GM19463 (cell line): ENCODE measurements at regions not wholly inside any gene's neighbourhood (a gene's known extent, or its start where the extent isn't known, plus 50 kb on each side); places are given as distances from the start of the nearest gene placed in this dataset.
"Not testable (repeated sequence)": the region's sequence is repeated elsewhere in the genome, so short reads cannot be mapped to it uniquely, and the experiment has no call there.

Source experiments
- ATAC-seq: cut with Tn5 transposase; IDR thresholded peaks from one replicate; pipeline ENCODE4 v1.9.1; 2021; ENCODE audit warnings: mild to moderate bottlenecking, moderate library complexity; ENCODE audit not compliant: unreplicated experiment

DNA sequence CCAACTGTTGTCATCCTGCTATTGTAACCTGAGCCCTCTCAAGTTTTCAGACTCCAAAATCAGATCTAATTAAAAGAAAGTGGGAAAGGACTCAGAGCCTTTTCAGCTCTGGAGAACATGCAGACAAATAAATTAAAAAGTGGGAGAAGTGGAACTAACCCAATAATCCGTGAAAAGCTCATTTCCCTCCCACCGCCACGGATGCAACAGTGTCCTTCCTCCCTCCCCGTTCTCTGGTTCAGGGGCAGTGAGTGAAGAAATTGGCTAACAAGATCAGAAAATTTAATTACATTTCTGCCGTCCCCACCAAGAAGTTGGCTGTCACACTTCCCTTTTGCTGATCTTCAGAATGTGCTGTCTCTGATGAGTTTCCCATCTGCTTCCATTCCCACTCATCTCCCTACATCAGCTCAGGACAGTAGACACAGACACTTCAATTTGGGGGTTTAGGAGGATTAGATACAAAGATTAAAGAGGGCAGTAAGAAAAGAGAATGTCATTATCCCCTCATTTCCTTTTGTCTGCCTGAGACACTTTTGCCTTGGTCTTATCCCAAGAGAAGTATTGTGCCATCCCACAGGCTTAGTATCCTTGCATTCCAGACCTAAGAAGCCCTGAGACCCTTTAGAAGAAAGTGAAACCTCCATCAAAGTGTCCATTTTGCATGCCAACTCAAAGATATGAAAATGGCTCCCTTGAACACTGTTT lies 335.7 kb upstream of the PPP2R3A start:
- ATAC-seq: no peak

DNA sequence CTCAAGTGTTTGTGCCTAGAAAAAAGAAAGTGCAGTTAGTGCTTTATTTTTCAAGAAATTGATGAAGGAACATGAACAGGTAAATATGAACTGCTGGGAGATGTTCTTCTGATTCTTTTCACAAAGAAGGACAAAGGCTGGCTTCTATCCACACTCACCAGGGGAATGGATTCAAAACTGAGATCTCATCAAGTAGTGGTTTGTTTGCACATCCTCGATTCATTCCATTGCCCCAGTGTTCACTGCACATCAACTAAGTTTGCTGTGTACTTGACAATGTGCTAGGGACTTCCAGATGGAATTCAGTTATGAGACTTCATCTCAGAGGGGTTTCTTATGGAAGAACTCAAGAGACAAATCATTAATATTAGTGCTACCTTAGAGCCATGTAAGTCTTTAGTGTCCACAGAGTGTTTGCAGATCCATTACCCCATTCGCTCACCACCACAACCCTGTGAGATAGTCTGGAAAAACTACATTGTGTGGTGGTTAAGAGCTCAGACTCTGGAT lies 332.9 kb upstream of the PPP2R3A start:
- no peak for ATAC-seq

DNA sequence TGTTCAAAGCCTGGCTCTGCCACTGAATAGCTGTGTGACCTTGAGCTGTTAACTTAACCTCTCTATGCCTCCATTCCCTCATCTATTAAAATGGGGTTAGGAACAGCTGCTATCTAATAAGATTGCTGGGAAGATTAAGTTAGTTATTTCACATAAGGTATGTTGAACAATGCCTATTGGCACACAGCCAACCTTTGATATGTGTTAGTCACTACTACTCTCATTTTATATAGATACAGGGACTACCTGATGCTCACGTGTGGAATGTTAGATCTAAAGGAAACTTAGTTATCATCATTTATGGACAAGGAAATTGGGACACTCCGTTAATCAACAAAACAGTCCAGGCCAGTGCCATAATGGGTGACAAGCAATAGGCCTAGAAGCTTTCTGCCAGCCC lies 332.4 kb upstream of the PPP2R3A start:
- ATAC-seq: no peak

DNA sequence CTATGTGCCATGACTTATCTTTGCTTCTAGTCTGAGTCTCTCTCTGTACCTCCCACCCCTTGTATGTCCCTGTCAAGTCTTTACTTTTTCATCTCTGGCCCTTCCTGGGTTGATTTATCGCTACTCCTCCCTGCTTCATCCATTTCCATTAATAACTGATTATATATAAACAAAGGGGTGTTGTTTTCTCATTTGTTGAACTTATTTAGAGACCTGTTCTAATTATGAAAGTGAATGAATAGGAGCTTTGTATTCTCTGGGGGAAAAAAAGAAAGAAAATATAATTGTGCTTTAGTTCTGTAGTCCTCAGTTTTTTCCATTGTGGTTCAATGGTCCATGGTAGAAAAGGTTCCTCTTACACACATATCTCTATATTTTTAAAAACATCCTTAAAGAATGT lies 328.9 kb upstream of the PPP2R3A start:
- ATAC-seq: no peak

DNA sequence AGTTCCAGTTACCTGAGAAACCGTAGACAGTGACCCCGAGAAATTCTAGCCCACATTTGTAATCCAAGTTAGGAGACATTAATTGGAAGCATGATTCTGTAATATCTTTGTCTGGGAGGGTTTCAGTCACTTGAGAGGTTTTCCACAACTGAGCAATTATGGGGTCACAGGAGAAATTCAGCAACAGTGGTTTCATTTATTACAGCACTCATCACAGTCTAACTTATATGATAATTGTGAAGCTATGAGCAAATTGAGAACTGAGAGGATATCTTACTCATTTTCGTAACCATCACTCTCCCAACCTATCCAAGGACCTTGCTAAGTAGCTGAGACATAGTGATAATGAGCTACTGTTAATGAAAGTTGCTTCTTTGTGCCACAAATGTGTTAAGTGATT lies 328.5 kb upstream of the PPP2R3A start:
- ATAC-seq: no peak

DNA sequence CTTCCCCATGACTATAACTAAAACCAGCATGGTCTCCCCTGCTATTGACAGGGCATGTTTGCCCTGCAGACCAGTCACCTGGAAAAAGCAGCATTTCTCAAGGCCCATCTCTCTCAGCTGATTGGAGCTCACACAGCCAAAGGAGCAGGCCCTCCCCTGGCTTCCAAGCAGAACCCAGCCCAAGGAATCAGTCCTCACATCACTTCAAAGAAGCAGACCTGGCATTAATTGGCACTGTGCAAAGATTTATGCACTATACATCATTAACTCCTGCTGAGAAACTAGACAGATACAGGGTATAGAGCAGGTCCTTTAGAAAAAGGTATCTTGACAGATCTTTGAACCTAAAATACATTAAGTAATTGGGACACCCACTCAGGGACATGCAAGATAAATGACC lies 323.8 kb upstream of the PPP2R3A start:
- ATAC-seq: no peak

DNA sequence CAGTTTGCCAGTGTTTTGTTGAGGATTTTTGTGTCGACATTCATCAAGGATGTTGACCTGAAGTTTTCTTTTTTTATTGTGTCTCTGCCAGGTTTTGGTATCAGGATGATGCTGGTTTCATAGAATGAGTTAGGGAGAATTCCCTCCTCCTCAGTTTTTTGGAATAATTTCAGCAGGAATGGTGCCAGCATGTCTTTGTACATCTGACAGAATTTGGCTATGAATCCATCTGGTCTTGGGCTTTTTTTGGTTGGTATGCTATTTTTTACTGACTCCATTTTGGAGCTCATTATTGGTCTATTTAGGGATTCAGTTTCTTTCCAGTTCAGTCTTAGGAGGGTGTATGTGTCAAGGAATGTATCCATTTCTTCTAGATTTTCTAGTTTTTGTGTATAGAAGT lies 320.0 kb upstream of the PPP2R3A start:
- ATAC-seq: no peak

DNA sequence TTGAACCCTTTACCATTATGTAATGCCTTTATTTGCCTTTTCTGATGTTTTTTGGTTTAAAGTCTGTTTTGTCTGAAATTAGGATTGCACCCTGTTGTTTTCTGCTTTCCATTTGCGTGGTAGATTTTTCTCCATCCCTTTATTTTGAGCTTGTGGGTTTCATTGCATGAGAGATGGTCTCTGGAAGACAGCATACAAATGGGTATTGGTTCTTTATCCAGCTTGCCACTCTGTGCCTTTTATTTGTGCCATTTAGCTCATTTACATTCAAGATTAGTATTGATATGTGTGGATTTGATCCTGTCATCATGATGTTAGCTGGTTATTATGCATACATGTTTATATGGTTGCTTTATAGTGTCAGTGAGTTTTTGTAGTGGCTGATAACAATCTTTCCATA lies 318.7 kb upstream of the PPP2R3A start:
- no peak for ATAC-seq

DNA sequence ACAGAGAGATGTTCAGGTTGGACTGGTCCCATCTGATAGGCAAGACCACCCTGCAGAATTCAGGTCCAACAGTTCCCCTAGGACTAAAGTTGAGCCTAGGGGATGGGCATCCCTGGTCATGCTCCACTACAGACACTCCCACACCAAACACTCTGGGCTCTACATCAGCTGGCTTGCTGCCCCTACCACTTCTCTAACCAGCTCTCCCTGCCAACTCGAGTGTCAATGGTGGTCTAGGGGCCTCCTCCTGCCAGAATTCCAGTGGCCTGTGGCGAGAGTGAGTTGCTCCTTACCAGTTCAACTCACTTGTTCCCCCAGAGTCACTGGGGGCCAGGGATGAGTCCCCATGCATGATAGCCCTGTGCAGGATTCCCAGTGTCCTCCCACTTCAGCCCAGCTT lies 316.2 kb upstream of the PPP2R3A start:
- ATAC-seq: no peak

DNA sequence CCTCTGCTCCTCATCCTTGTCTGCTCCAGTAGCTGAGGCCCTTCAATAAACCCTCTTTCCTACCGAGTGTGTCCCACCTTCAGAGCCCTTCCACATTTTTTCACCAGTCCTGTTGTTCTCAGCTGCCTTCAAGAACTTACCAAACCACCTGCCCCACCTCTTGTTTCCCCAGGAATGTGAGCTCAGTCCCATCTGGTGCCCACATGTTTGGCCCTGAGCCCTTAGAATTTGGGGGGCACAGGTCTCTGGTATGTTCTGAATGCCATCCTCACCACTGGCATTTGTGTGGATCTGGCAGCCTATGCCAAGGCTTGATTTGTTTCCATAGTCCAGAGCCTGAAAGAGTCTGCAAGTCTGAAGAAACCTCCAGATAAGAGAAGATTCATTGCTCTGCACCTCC lies 315.2 kb upstream of the PPP2R3A start:
- ATAC-seq: no peak

DNA sequence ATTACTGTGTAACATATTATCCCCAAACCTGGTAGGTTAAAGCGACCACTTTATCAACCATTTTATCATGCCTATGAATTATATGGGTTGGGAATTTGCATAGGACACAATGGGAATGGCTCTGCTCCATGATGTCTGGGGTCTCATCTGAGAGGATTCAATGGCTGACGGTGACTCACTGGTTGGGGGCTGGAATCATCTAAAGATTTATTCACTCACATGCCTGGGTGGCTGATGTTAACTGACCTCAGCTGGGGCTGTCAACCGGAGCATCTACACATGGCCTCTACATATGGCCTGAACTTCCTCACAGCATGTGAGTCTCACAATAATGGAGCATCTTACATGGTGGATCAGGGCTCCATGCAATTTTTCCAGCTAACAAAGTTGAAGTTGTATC lies 313.1 kb upstream of the PPP2R3A start:
- no peak for ATAC-seq

DNA sequence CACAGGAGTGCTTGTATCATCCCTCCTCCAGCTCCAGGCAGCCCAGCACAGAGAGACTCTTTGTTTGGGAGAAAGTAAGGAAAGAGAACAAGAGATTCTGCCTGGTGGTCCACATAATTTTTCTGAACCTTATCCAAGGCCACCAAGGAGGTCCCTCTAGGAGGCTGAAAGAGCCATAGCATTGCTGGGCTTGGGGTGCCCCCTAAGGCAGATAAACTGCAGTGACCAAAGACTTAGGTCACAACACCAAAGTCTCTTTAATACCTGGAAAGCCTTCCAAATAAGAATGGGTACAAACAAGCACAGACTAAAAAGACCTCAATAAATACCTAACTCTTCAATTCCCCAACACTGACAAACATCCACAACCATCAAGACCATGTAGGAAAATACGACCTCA lies 310.2 kb upstream of the PPP2R3A start:
- no peak for ATAC-seq

DNA sequence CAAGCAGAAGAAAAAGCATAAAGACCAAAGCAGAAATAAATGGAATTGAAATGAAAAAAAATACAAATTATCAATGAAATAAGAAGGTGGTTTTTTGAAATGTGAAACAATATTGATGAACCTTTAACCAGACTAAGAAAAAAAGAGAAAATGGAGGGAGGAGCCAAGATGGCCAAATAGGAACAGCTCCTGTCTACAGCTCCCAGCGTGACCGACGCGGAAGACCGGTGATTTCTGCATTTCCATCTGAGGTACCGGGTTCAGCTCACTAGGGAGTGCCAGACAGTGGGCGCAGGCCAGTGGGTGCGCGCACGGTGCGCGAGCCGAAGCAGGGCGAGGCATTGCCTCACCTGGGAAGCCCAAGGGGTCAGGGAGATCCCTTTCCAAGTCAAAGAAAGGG lies 307.1 kb upstream of the PPP2R3A start:
- ATAC-seq: not testable (repeated sequence)

DNA sequence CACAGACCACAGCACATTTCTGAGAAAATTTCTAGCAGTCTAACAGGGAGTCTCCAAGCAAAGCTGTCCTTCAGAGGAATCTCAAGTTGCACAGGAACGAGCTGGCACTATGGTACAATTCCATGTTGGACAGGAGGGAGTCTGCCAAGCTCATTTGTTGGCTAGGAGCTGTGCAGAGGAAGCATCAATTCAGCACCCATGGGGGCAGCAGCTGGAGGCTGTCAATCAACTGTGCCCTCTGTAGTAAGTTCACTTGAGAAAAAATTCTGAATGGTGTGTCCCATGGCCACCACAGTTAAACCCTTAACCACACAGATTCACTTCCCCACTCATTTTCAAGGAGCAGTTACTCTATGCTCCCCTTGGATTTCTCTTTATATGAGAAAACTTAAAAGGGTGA lies 298.5 kb upstream of the PPP2R3A start:
- ATAC-seq: no peak

DNA sequence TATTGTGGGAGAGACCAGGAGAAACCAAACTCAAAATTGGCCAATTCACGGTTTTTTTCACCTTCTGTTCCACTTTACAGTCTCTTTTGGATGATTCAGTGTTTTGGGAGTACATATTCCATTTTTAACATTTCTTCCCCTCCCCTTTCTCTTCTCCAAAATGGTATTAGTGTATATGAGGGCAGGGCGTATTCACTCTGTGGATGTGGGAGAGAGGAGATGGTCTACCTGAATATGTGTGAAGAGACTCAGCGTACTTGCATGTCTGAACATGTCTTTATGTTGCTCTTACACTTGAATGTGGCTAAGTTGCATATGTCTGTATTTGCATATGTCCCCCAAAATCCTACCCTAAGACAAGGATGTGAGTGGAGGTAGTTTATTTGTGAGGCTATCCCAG lies 291.0 kb upstream of the PPP2R3A start:
- no peak for ATAC-seq

DNA sequence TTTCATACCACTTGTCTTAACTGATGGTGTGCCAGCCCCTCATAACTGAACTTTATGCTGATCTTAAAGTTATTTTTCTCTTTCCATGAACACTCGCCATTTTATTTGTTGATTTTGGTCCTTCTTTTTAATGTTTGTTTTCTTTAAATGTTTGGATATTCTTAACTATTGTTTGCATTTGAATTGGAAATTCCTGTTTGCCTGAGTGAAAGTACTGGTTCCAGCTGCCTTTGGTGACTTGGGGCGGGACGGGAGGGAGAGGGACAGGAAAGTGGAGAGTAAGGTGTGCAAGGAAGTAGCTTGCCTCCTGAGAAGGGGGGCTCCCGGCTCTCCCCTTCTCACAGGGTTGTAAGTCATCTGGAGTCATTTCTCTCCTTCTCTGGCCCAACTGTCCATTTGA lies 287.1 kb upstream of the PPP2R3A start:
- no peak for ATAC-seq

DNA sequence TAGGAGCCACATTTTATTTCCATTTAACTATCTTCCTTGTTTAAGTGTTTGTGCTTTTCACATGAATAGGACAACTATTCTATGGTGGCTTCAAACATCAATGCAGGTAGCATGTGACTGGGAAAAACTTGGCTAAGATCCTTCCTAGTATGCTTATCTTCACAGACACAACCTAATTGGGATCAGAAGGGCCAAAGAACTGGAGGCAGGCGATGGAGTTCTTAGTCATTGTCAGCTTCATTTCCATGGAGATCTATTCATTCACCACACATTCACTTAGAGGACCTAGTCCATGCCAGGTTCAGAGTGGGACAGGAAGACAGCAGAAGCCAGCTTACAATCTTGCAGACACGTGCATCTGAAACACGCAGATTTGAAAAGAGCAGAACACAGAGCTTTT lies 277.5 kb upstream of the PPP2R3A start:
- no peak for ATAC-seq

DNA sequence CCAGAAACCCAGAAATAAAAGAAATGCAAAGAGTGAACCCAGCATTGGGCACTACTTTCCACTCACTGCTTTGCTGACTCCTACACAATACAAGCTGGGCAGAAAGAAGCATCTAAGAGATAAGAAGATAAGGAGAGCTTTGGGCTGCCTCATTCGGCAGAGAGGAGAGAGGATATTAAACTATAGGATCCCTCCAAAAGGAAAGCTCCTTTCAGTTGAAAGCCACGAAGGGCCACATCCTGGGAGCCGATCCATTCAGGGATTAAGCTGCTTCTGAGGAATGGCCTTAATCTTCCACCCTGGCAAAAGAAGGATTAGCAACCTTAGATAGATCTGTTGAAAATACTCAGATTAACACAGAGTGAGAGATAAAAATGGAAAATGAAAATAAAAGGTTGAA lies 274.9 kb upstream of the PPP2R3A start:
- no peak for ATAC-seq

DNA sequence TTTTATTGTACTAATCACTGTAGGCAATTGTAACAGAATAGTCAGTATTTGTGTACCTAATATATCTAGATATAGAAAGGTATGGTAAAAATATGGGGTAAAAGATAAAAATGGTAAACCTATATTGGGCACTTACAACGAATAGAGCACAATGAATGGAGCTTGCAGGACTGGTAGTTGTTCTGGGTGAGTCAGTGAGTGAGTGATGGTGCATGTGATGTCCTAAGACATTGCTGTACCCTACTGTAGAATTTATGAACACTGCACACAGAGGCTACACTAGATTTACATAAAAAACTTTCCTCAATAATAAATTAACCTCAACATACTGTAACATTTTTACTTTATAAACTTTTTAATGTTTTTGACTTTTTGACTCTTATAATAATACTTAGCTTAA lies 274.3 kb upstream of the PPP2R3A start:
- no peak for ATAC-seq

DNA sequence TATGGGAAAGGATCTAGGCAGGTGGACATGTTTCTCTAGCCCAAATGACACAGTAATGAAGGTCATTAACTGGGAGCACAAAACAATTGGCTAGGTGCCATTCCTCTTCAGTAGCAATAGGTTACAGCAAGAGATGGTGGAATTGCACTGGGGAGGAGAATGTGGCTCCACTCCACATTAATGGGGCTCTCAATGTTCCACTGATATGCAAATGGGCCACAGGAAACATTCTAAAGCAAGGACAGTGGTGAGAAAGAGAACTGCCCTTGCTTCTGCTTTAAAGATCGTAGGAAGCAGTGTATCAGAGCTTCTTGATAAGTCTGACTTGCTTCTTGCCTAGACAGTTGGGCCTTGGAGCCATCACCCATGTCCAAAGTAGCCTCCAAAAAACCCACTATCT lies 271.4 kb upstream of the PPP2R3A start:
- no peak for ATAC-seq

DNA sequence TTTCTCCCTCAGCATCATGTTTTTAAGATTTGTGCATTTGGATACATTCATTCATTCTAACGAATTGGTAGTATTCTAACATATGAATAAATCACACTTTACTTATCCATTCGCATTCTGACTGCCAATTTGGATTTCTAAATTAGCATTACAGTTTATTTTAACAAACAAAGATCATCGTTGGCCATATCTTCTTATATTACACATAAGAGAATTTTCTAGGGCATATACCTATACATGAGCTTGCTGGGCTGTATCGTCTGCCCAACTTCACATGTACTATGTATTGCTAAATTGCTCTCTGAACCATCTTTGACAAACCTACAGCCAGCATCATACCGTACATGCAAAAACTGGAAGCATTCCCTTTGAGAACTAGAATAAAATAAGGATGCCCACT lies 265.8 kb upstream of the PPP2R3A start:
- no peak for ATAC-seq

DNA sequence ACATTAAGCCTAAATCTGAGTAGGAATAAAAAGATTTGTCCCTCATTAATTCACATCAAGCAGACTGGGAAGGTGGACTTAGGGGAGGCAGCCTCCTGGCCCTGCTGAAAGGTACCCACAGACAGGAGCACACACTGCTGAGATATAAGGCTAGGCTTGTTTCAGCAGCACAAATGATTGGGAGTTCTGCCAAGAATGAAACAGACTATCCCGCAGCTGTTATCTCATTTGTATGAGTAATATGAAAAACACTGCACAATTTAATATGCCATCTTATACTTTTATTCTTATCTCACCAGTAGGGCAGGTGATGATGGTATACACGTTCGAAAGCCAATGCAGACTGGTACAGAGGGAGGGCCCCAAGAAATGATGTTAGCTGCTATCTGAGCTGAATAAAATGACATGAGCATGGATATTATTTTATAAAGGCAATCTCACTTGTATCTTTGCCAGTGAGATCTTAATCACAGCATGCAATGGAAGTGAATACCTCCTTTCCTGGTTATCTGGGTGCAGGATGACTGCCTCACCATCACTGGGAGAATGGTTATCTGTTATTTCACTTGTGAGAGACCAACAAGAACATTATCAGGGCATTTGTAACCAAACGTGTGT lies 258.7 kb upstream of the PPP2R3A start:
- no peak for ATAC-seq

DNA sequence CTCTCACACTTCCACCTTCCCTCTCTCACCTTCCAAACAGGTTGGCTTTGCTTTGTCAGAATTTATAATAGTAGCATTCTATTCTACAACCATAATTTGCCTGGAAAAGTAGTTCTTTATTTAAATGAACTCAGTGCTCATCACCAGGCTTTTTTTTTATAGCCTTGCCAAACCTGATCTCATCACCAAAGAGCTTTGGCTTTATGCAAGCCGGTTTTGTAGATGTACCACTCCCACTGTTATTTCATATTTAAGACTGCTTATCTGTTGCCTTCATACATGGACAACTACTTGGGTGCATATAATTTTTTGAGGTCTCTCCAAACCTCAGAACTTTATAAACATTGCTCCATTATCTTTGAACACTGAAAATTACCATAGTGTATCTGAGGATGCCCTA lies 246.1 kb upstream of the PPP2R3A start:
- no peak for ATAC-seq
